Lower leg skin (tissue), 3 donors: ENCODE measurements at regions not wholly inside any gene's neighbourhood (a gene's known extent, or its start where the extent isn't known, plus 50 kb on each side); places are given as distances from the start of the nearest gene placed in this dataset.

Experiments used
- CTCF ChIP-seq, 3 donors: fragments of 450-650 bp; IDR thresholded peaks; one replicate each; pipeline ENCODE4 v1.5.1; 2016; ENCODE audit warnings: antibody characterized with exemption in 3 of 3, mild to moderate bottlenecking in 3 of 3, moderate library complexity in 2 of 3
- POLR2A ChIP-seq, 2 donors: fragments of 450-650 bp; IDR thresholded peaks; one replicate each; pipeline ENCODE4 v1.6.1; 2016 to 2017; ENCODE audit warnings: antibody characterized with exemption in 2 of 2, mild to moderate bottlenecking in 1 of 2, moderate library complexity in 1 of 2

GRCh38 chr7:10308276-10308675, 665.4 kb upstream of the PHF14 start:
- TF ChIP-seq CTCF (IDR thresholded peaks at IDR 0.05) (no peak), POLR2A (IDR thresholded peaks at IDR 0.05) (no peak)
